ENCODE measurements at regions not wholly inside any gene's neighbourhood (a gene's known extent, or its start where the extent isn't known, plus 50 kb on each side); places are given as distances from the start of the nearest gene placed in this dataset.

DNA sequence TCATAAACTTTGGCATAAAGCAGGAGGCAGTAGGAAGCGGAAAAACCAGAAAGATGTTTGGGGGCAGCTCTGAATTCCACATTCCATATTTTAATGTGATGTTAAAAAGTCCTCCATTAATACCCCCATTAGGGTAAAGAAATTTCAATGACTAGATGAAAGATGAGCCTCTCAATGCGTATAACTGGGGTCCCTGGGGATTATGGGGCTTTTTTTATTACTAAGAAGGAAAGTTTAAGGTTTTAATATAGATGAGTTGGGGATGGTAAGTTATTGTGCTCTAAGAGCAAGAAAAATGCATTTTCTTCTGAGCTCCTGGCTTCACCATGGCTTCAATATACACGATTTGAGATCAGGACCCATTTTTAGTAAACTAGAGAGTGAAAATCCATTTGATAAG lies 321.9 kb downstream of the CDK5RAP2 start:
- Histone ChIP-seq H3K18ac (ENCODE audit: low read length) (no peak overlapping the region), H3K79me1 (ENCODE audit: low read depth, low read length) (no peaks in the 10 kb centered on the region), H2BK12ac (ENCODE audit: low read length) (no peak overlapping the region), H3K23ac (ENCODE audit: low read depth, low read length, poor library complexity) (no peak overlapping the region), H3K27ac (replicated peaks; ENCODE audit: low read length) (no peak overlapping the region), H3K27me3 (ENCODE audit: control insufficient read depth in 3 of 3, insufficient read depth in 3 of 3, low read depth in 1 of 3, low read length in 3 of 3) (no peaks in the 10 kb centered on the region), H3K4me1 (ENCODE audit: control insufficient read depth in 2 of 2, insufficient read depth in 1 of 2, low read depth in 1 of 2, low read length in 2 of 2) (no peaks in the 10 kb centered on the region), H3K4me3 (ENCODE audit: low read length in 2 of 2) (no peak overlapping the region), H4K8ac (ENCODE audit: low read depth, low read length) (no peak overlapping the region), H2AK5ac (ENCODE audit: low read depth, low read length) (no peak overlapping the region), H3K36me3 (replicated peaks in 1 of 2; ENCODE audit: control insufficient read depth in 2 of 2, insufficient read depth in 2 of 2, low read length in 2 of 2) (no peaks in the 10 kb centered on the region), H4K91ac (ENCODE audit: low read depth, low read length, poor library complexity) (no peak overlapping the region), H3K4me2 (ENCODE audit: insufficient read depth, low read length, poor library complexity, severe bottlenecking) (no peak overlapping the region), H3K14ac (ENCODE audit: low read length) (no peak overlapping the region), H3K9ac (ENCODE audit: low read depth, low read length, poor library complexity) (no peak overlapping the region), H2BK5ac (ENCODE audit: low read length) (no peak overlapping the region), H2BK120ac (ENCODE audit: low read depth, low read length) (no peak overlapping the region), H2AFZ (ENCODE audit: low read length) (no peak overlapping the region), H3K9me3 (replicated peaks in 1 of 2; ENCODE audit: control insufficient read depth in 2 of 2, insufficient read depth in 1 of 2, low read depth in 1 of 2, low read length in 2 of 2) (no peaks in the 10 kb centered on the region), H3K4ac (ENCODE audit: low read length) (no peak overlapping the region), H2BK15ac (ENCODE audit: low read length) (no peak overlapping the region)
- no CpG with 5 or more reads among the region's 3 CpGs for WGBS, 2 donors (ENCODE audit: extremely low coverage in 2 of 2, insufficient read length in 2 of 2, insufficient replicate concordance in 1 of 2)
- DNase-seq (ENCODE audit: low spot score) = no peak

- Histone ChIP-seq H3K9ac (ENCODE audit: low read depth, low read length, poor library complexity) (no peak overlapping the region), H3K79me1 (ENCODE audit: low read depth, low read length) (no peaks in the 10 kb centered on the region), H2AFZ (ENCODE audit: low read length) (no peak overlapping the region), H3K4ac (ENCODE audit: low read length) (no peak overlapping the region), H2BK5ac (ENCODE audit: low read length) (no peak overlapping the region), H2BK120ac (ENCODE audit: low read depth, low read length) (no peak overlapping the region), H3K23ac (ENCODE audit: low read depth, low read length, poor library complexity) (no peak overlapping the region), H3K14ac (ENCODE audit: low read length) (no peak overlapping the region), H2BK15ac (ENCODE audit: low read length) (no peak overlapping the region), H3K27me3 (ENCODE audit: control insufficient read depth in 3 of 3, insufficient read depth in 3 of 3, low read depth in 1 of 3, low read length in 3 of 3) (no peaks in the 10 kb centered on the region), H3K36me3 (replicated peaks in 1 of 2; ENCODE audit: control insufficient read depth in 2 of 2, insufficient read depth in 2 of 2, low read length in 2 of 2) (no peaks in the 10 kb centered on the region), H3K4me2 (ENCODE audit: insufficient read depth, low read length, poor library complexity, severe bottlenecking) (no peak overlapping the region), H3K27ac (replicated peaks; ENCODE audit: low read length) (no peak overlapping the region), H3K18ac (ENCODE audit: low read length) (no peak overlapping the region), H3K4me3 (ENCODE audit: low read length in 2 of 2) (no peak overlapping the region), H4K8ac (ENCODE audit: low read depth, low read length) (no peak overlapping the region), H4K91ac (ENCODE audit: low read depth, low read length, poor library complexity) (no peak overlapping the region), H2AK5ac (ENCODE audit: low read depth, low read length) (no peak overlapping the region), H3K9me3 (replicated peaks in 1 of 2; ENCODE audit: control insufficient read depth in 2 of 2, insufficient read depth in 1 of 2, low read depth in 1 of 2, low read length in 2 of 2) (no peaks in the 10 kb centered on the region), H3K4me1 (ENCODE audit: control insufficient read depth in 2 of 2, insufficient read depth in 1 of 2, low read depth in 1 of 2, low read length in 2 of 2) (no peaks in the 10 kb centered on the region), H2BK12ac (ENCODE audit: low read length) (no peak overlapping the region)
- no peak for DNase-seq (ENCODE audit: low spot score)
- no CpG with 5 or more reads among the region's 6 CpGs for WGBS, 2 donors (ENCODE audit: extremely low coverage in 2 of 2, insufficient read length in 2 of 2, insufficient replicate concordance in 1 of 2)
Measured at GRCh38 chr9:120257483-120257882, 322.5 kb downstream of the CDK5RAP2 start.

- H3K4me2 ChIP-seq (ENCODE audit: insufficient read depth, low read length, poor library complexity, severe bottlenecking) = no peak overlapping the region
- H3K27me3 ChIP-seq (ENCODE audit: control insufficient read depth in 3 of 3, insufficient read depth in 3 of 3, low read depth in 1 of 3, low read length in 3 of 3) = no peaks in the 10 kb centered on the region
- H3K4ac ChIP-seq (ENCODE audit: low read length) = no peak overlapping the region
- H4K8ac ChIP-seq (ENCODE audit: low read depth, low read length) = no peak overlapping the region
- no peak overlapping the region for H3K23ac ChIP-seq (ENCODE audit: low read depth, low read length, poor library complexity)
- no peaks in the 10 kb centered on the region for H3K9me3 ChIP-seq (replicated peaks in 1 of 2; ENCODE audit: control insufficient read depth in 2 of 2, insufficient read depth in 1 of 2, low read depth in 1 of 2, low read length in 2 of 2)
- no peak overlapping the region for H3K9ac ChIP-seq (ENCODE audit: low read depth, low read length, poor library complexity)
- H2BK120ac ChIP-seq (ENCODE audit: low read depth, low read length) = no peak overlapping the region
- no peak overlapping the region for H3K18ac ChIP-seq (ENCODE audit: low read length)
- no peak for DNase-seq (ENCODE audit: low spot score)
- no peak overlapping the region for H2BK12ac ChIP-seq (ENCODE audit: low read length)
- no peak overlapping the region for H4K91ac ChIP-seq (ENCODE audit: low read depth, low read length, poor library complexity)
- H2BK15ac ChIP-seq (ENCODE audit: low read length) = no peak overlapping the region
- no peak overlapping the region for H3K4me3 ChIP-seq (ENCODE audit: low read length in 2 of 2)
- no peaks in the 10 kb centered on the region for H3K36me3 ChIP-seq (replicated peaks in 1 of 2; ENCODE audit: control insufficient read depth in 2 of 2, insufficient read depth in 2 of 2, low read length in 2 of 2)
- no peak overlapping the region for H2AFZ ChIP-seq (ENCODE audit: low read length)
- no peak overlapping the region for H3K14ac ChIP-seq (ENCODE audit: low read length)
- no peak overlapping the region for H2BK5ac ChIP-seq (ENCODE audit: low read length)
- no peak overlapping the region for H3K27ac ChIP-seq (replicated peaks; ENCODE audit: low read length)
- H3K4me1 ChIP-seq (ENCODE audit: control insufficient read depth in 2 of 2, insufficient read depth in 1 of 2, low read depth in 1 of 2, low read length in 2 of 2) = no peaks in the 10 kb centered on the region
- no peak overlapping the region for H2AK5ac ChIP-seq (ENCODE audit: low read depth, low read length)
- H3K79me1 ChIP-seq (ENCODE audit: low read depth, low read length) = no peaks in the 10 kb centered on the region
Measured at GRCh38 chr9:120256146-120256545, 323.8 kb downstream of the CDK5RAP2 start.

- Histone ChIP-seq H3K4me1 (ENCODE audit: control insufficient read depth in 2 of 2, insufficient read depth in 1 of 2, low read depth in 1 of 2, low read length in 2 of 2) (no peaks in the 10 kb centered on the region), H3K4ac (ENCODE audit: low read length) (no peak overlapping the region), H3K27me3 (ENCODE audit: control insufficient read depth in 3 of 3, insufficient read depth in 3 of 3, low read depth in 1 of 3, low read length in 3 of 3) (no peaks in the 10 kb centered on the region), H2BK15ac (ENCODE audit: low read length) (no peak overlapping the region), H3K23ac (ENCODE audit: low read depth, low read length, poor library complexity) (no peak overlapping the region), H3K4me3 (ENCODE audit: low read length in 2 of 2) (no peak overlapping the region), H2BK5ac (ENCODE audit: low read length) (no peak overlapping the region), H3K4me2 (ENCODE audit: insufficient read depth, low read length, poor library complexity, severe bottlenecking) (no peak overlapping the region), H4K91ac (ENCODE audit: low read depth, low read length, poor library complexity) (no peak overlapping the region), H2AK5ac (ENCODE audit: low read depth, low read length) (no peak overlapping the region), H3K79me1 (ENCODE audit: low read depth, low read length) (no peaks in the 10 kb centered on the region), H3K9me3 (replicated peaks in 1 of 2; ENCODE audit: control insufficient read depth in 2 of 2, insufficient read depth in 1 of 2, low read depth in 1 of 2, low read length in 2 of 2) (no peaks in the 10 kb centered on the region), H3K27ac (replicated peaks; ENCODE audit: low read length) (no peak overlapping the region), H4K8ac (ENCODE audit: low read depth, low read length) (no peak overlapping the region), H3K18ac (ENCODE audit: low read length) (no peak overlapping the region), H2AFZ (ENCODE audit: low read length) (no peak overlapping the region), H2BK120ac (ENCODE audit: low read depth, low read length) (no peak overlapping the region), H3K36me3 (replicated peaks in 1 of 2; ENCODE audit: control insufficient read depth in 2 of 2, insufficient read depth in 2 of 2, low read length in 2 of 2) (no peaks in the 10 kb centered on the region), H3K14ac (ENCODE audit: low read length) (no peak overlapping the region), H3K9ac (ENCODE audit: low read depth, low read length, poor library complexity) (no peak overlapping the region), H2BK12ac (ENCODE audit: low read length) (no peak overlapping the region)
- DNase-seq (ENCODE audit: low spot score) = no peak
- WGBS, 2 donors (ENCODE audit: extremely low coverage in 2 of 2, insufficient read length in 2 of 2, insufficient replicate concordance in 1 of 2) = no CpG with 5 or more reads among the region's 2 CpGs
Measured at GRCh38 chr9:120252248-120252647, 327.7 kb downstream of the CDK5RAP2 start.

Data from neuronal stem cell (in vitro differentiated cells).